ENCODE measurements at regions not wholly inside any gene's neighbourhood (a gene's known extent, or its start where the extent isn't known, plus 50 kb on each side); places are given as distances from the start of the nearest gene placed in this dataset.

- Histone ChIP-seq H3K4me1 (ENCODE audit: control insufficient read depth in 2 of 2, insufficient read depth in 2 of 2, low read length in 1 of 2) (no peaks in the 10 kb centered on the region), H3K9me3 (ENCODE audit: control insufficient read depth in 2 of 2, insufficient read depth in 1 of 2, low read depth in 1 of 2, low read length in 1 of 2) (no peaks in the 10 kb centered on the region), H3K27ac (ENCODE audit: low read depth in 2 of 2, low read length in 1 of 2) (no peak overlapping the region), H3K36me3 (ENCODE audit: control insufficient read depth in 2 of 2, insufficient read depth in 2 of 2, low read length in 1 of 2) (no peaks in the 10 kb centered on the region), H3K4me3 (ENCODE audit: low read depth in 1 of 2, low read length in 2 of 2) (no peak overlapping the region), H3K27me3 (ENCODE audit: control insufficient read depth in 1 of 2, insufficient read depth in 2 of 2, low read length in 2 of 2) (no peaks in the 10 kb centered on the region)
- 66 to 78% methylated on average over 5 of the region's 5 CpGs for WGBS, 2 donors
These were observed 206.8 kb downstream of the LYPLAL1 start for GRCh38 chr1:219380463-219380862.

- Histone ChIP-seq H3K27ac (ENCODE audit: low read depth in 2 of 2, low read length in 1 of 2) (no peak overlapping the region), H3K36me3 (ENCODE audit: control insufficient read depth in 2 of 2, insufficient read depth in 2 of 2, low read length in 1 of 2) (no peaks in the 10 kb centered on the region), H3K4me1 (ENCODE audit: control insufficient read depth in 2 of 2, insufficient read depth in 2 of 2, low read length in 1 of 2) (no peaks in the 10 kb centered on the region), H3K9me3 (ENCODE audit: control insufficient read depth in 2 of 2, insufficient read depth in 1 of 2, low read depth in 1 of 2, low read length in 1 of 2) (no peaks in the 10 kb centered on the region), H3K27me3 (ENCODE audit: control insufficient read depth in 1 of 2, insufficient read depth in 2 of 2, low read length in 2 of 2) (no peaks in the 10 kb centered on the region), H3K4me3 (ENCODE audit: low read depth in 1 of 2, low read length in 2 of 2) (no peak overlapping the region)
- WGBS, 2 donors, result 49 to 63% methylated on average over 2 of the region's 2 CpGs
These were observed 206.0 kb downstream of the LYPLAL1 start for GRCh38 chr1:219379691-219380090.

GRCh38 chr1:219374636-219375035 is 201.0 kb downstream of the LYPLAL1 start:
- Histone ChIP-seq H3K4me1 (ENCODE audit: control insufficient read depth in 2 of 2, insufficient read depth in 2 of 2, low read length in 1 of 2) (no peaks in the 10 kb centered on the region), H3K27me3 (ENCODE audit: control insufficient read depth in 1 of 2, insufficient read depth in 2 of 2, low read length in 2 of 2) (no peaks in the 10 kb centered on the region)
- WGBS, 2 donors, result 67 to 75% methylated on average over 4 of the region's 4 CpGs

GRCh38 chr1:219374046-219374566 is 200.4 kb downstream of the LYPLAL1 start:
- Histone ChIP-seq H3K27ac (ENCODE audit: low read depth in 2 of 2, low read length in 1 of 2) (no peak overlapping the region), H3K4me3 (ENCODE audit: low read depth in 1 of 2, low read length in 2 of 2) (no peak overlapping the region), H3K36me3 (ENCODE audit: control insufficient read depth in 2 of 2, insufficient read depth in 2 of 2, low read length in 1 of 2) (no peaks in the 10 kb centered on the region), H3K9me3 (ENCODE audit: control insufficient read depth in 2 of 2, insufficient read depth in 1 of 2, low read depth in 1 of 2, low read length in 1 of 2) (no peaks in the 10 kb centered on the region), H3K27me3 (ENCODE audit: control insufficient read depth in 1 of 2, insufficient read depth in 2 of 2, low read length in 2 of 2) (no peaks in the 10 kb centered on the region), H3K4me1 (ENCODE audit: control insufficient read depth in 2 of 2, insufficient read depth in 2 of 2, low read length in 1 of 2) (no peaks in the 10 kb centered on the region)
- WGBS, 2 donors, result 82 to 88% methylated on average over 5 of the region's 5 CpGs

More at GRCh38 chr1:219374636-219375035, 201.0 kb downstream of the LYPLAL1 start:
- H3K9me3 ChIP-seq (ENCODE audit: control insufficient read depth in 2 of 2, insufficient read depth in 1 of 2, low read depth in 1 of 2, low read length in 1 of 2), result no peaks in the 10 kb centered on the region
- H3K27ac ChIP-seq (ENCODE audit: low read depth in 2 of 2, low read length in 1 of 2), result no peak overlapping the region
- H3K4me3 ChIP-seq (ENCODE audit: low read depth in 1 of 2, low read length in 2 of 2), result no peak overlapping the region
- no peaks in the 10 kb centered on the region for H3K36me3 ChIP-seq (ENCODE audit: control insufficient read depth in 2 of 2, insufficient read depth in 2 of 2, low read length in 1 of 2)

- Histone ChIP-seq H3K4me3 (ENCODE audit: low read depth in 1 of 2, low read length in 2 of 2) (no peak overlapping the region), H3K4me1 (ENCODE audit: control insufficient read depth in 2 of 2, insufficient read depth in 2 of 2, low read length in 1 of 2) (no peaks in the 10 kb centered on the region), H3K27ac (ENCODE audit: low read depth in 2 of 2, low read length in 1 of 2) (no peak overlapping the region), H3K9me3 (ENCODE audit: control insufficient read depth in 2 of 2, insufficient read depth in 1 of 2, low read depth in 1 of 2, low read length in 1 of 2) (no peaks in the 10 kb centered on the region), H3K36me3 (ENCODE audit: control insufficient read depth in 2 of 2, insufficient read depth in 2 of 2, low read length in 1 of 2) (no peaks in the 10 kb centered on the region), H3K27me3 (ENCODE audit: control insufficient read depth in 1 of 2, insufficient read depth in 2 of 2, low read length in 2 of 2) (no peaks in the 10 kb centered on the region)
- WGBS, 2 donors, result 84 to 89% methylated on average over 1 of the region's 1 CpG
These were observed 199.9 kb downstream of the LYPLAL1 start for GRCh38 chr1:219373616-219373935.

GRCh38 chr1:219372916-219373615 is 199.4 kb downstream of the LYPLAL1 start:
- 91 to 94% methylated on average over 6 of the region's 6 CpGs for WGBS, 2 donors
- no peaks in the 10 kb centered on the region for H3K36me3 ChIP-seq (ENCODE audit: control insufficient read depth in 2 of 2, insufficient read depth in 2 of 2, low read length in 1 of 2)
- H3K4me1 ChIP-seq (ENCODE audit: control insufficient read depth in 2 of 2, insufficient read depth in 2 of 2, low read length in 1 of 2), result no peaks in the 10 kb centered on the region
- no peak overlapping the region for H3K27ac ChIP-seq (ENCODE audit: low read depth in 2 of 2, low read length in 1 of 2)
- no peaks in the 10 kb centered on the region for H3K9me3 ChIP-seq (ENCODE audit: control insufficient read depth in 2 of 2, insufficient read depth in 1 of 2, low read depth in 1 of 2, low read length in 1 of 2)
- H3K27me3 ChIP-seq (ENCODE audit: control insufficient read depth in 1 of 2, insufficient read depth in 2 of 2, low read length in 2 of 2), result no peaks in the 10 kb centered on the region
- H3K4me3 ChIP-seq (ENCODE audit: low read depth in 1 of 2, low read length in 2 of 2), result no peak overlapping the region

GRCh38 chr1:219371471-219371870 is 197.8 kb downstream of the LYPLAL1 start:
- 63 to 70% methylated on average over 2 of the region's 2 CpGs for WGBS, 2 donors

GRCh38 chr1:219367496-219367895 is 193.8 kb downstream of the LYPLAL1 start:
- no peaks in the 10 kb centered on the region for H3K9me3 ChIP-seq (ENCODE audit: control insufficient read depth in 2 of 2, insufficient read depth in 1 of 2, low read depth in 1 of 2, low read length in 1 of 2)
- H3K36me3 ChIP-seq (ENCODE audit: control insufficient read depth in 2 of 2, insufficient read depth in 2 of 2, low read length in 1 of 2), result no peaks in the 10 kb centered on the region
- H3K4me1 ChIP-seq (ENCODE audit: control insufficient read depth in 2 of 2, insufficient read depth in 2 of 2, low read length in 1 of 2), result no peaks in the 10 kb centered on the region
- no peak overlapping the region for H3K4me3 ChIP-seq (ENCODE audit: low read depth in 1 of 2, low read length in 2 of 2)
- H3K27me3 ChIP-seq (ENCODE audit: control insufficient read depth in 1 of 2, insufficient read depth in 2 of 2, low read length in 2 of 2), result no peaks in the 10 kb centered on the region
- H3K27ac ChIP-seq (ENCODE audit: low read depth in 2 of 2, low read length in 1 of 2), result no peak overlapping the region
- WGBS, 2 donors, result 71 to 76% methylated on average over 3 of the region's 3 CpGs

More at GRCh38 chr1:219371471-219371870, 197.8 kb downstream of the LYPLAL1 start:
- H3K9me3 ChIP-seq (ENCODE audit: control insufficient read depth in 2 of 2, insufficient read depth in 1 of 2, low read depth in 1 of 2, low read length in 1 of 2), result no peaks in the 10 kb centered on the region
- H3K27me3 ChIP-seq (ENCODE audit: control insufficient read depth in 1 of 2, insufficient read depth in 2 of 2, low read length in 2 of 2), result no peaks in the 10 kb centered on the region
- H3K4me1 ChIP-seq (ENCODE audit: control insufficient read depth in 2 of 2, insufficient read depth in 2 of 2, low read length in 1 of 2), result no peaks in the 10 kb centered on the region
- H3K36me3 ChIP-seq (ENCODE audit: control insufficient read depth in 2 of 2, insufficient read depth in 2 of 2, low read length in 1 of 2), result no peaks in the 10 kb centered on the region
- no peak overlapping the region for H3K4me3 ChIP-seq (ENCODE audit: low read depth in 1 of 2, low read length in 2 of 2)
- no peak overlapping the region for H3K27ac ChIP-seq (ENCODE audit: low read depth in 2 of 2, low read length in 1 of 2)

GRCh38 chr1:219365451-219365850 is 191.8 kb downstream of the LYPLAL1 start:
- no peaks in the 10 kb centered on the region for H3K4me1 ChIP-seq (ENCODE audit: control insufficient read depth in 2 of 2, insufficient read depth in 2 of 2, low read length in 1 of 2)
- H3K9me3 ChIP-seq (ENCODE audit: control insufficient read depth in 2 of 2, insufficient read depth in 1 of 2, low read depth in 1 of 2, low read length in 1 of 2), result no peaks in the 10 kb centered on the region
- 98 to 100% methylated on average over 1 of the region's 1 CpG for WGBS, 2 donors
- no peak overlapping the region for H3K27ac ChIP-seq (ENCODE audit: low read depth in 2 of 2, low read length in 1 of 2)
- no peak overlapping the region for H3K4me3 ChIP-seq (ENCODE audit: low read depth in 1 of 2, low read length in 2 of 2)
- H3K36me3 ChIP-seq (ENCODE audit: control insufficient read depth in 2 of 2, insufficient read depth in 2 of 2, low read length in 1 of 2), result no peaks in the 10 kb centered on the region
- H3K27me3 ChIP-seq (ENCODE audit: control insufficient read depth in 1 of 2, insufficient read depth in 2 of 2, low read length in 2 of 2), result no peaks in the 10 kb centered on the region

- H3K27ac ChIP-seq (ENCODE audit: low read depth in 2 of 2, low read length in 1 of 2), result no peak overlapping the region
- H3K4me1 ChIP-seq (ENCODE audit: control insufficient read depth in 2 of 2, insufficient read depth in 2 of 2, low read length in 1 of 2), result no peaks in the 10 kb centered on the region
- H3K36me3 ChIP-seq (ENCODE audit: control insufficient read depth in 2 of 2, insufficient read depth in 2 of 2, low read length in 1 of 2), result no peaks in the 10 kb centered on the region
- H3K27me3 ChIP-seq (ENCODE audit: control insufficient read depth in 1 of 2, insufficient read depth in 2 of 2, low read length in 2 of 2), result no peaks in the 10 kb centered on the region
- no peak overlapping the region for H3K4me3 ChIP-seq (ENCODE audit: low read depth in 1 of 2, low read length in 2 of 2)
- 72 to 73% methylated on average over 3 of the region's 3 CpGs for WGBS, 2 donors
- H3K9me3 ChIP-seq (ENCODE audit: control insufficient read depth in 2 of 2, insufficient read depth in 1 of 2, low read depth in 1 of 2, low read length in 1 of 2), result no peaks in the 10 kb centered on the region
These were observed 189.0 kb downstream of the LYPLAL1 start for GRCh38 chr1:219362702-219363101.
